Testis (tissue), 2 donors: ENCODE measurements at regions not wholly inside any gene's neighbourhood (a gene's known extent, or its start where the extent isn't known, plus 50 kb on each side); places are given as distances from the start of the nearest gene placed in this dataset.

Experiments
- CTCF ChIP-seq, 3 experiments: fragments of 450-650 bp in 2 of 3; fragments of 200-600 bp in 1 of 3; sonication (generic) in 1 of 3; IDR thresholded peaks; one replicate each; pipeline ENCODE4 v1.5.1; 2016 to 2019; ENCODE audit warnings: antibody characterized with exemption in 3 of 3, mild to moderate bottlenecking in 2 of 3, moderate library complexity in 1 of 3
- POLR2A ChIP-seq: fragments of 450-650 bp; IDR thresholded peaks from one replicate; pipeline ENCODE4 v1.6.1; 2017; ENCODE audit warnings: antibody characterized with exemption, mild to moderate bottlenecking, moderate library complexity

- TF ChIP-seq POLR2A: no peak
- TF ChIP-seq CTCF (IDR thresholded peaks at IDR 0.05): no peak
These were observed 284.1 kb downstream of the ZBBX start for GRCh38 chr3:167095976-167096375.
